GM12891 (cell line): ENCODE measurements at regions not wholly inside any gene's neighbourhood (a gene's known extent, or its start where the extent isn't known, plus 50 kb on each side); places are given as distances from the start of the nearest gene placed in this dataset.

Source experiments
- POLR2A ChIP-seq: IDR thresholded peaks from 2 replicates; pipeline ENCODE4 v1.6.1; 2011; ENCODE audit warnings: low read depth, low read length, control low read depth
- POLR2AphosphoS5 ChIP-seq: IDR thresholded peaks from 2 replicates; pipeline ENCODE4 v1.6.1; 2011; ENCODE audit warnings: low read depth, low read length, control low read depth
- POU2F2 ChIP-seq: IDR thresholded peaks from 2 replicates; pipeline ENCODE4 v1.6.1; 2011; ENCODE audit warnings: low read depth, mild to moderate bottlenecking, control low read depth, low read length, moderate library complexity
- SPI1 ChIP-seq: IDR thresholded peaks from 2 replicates; pipeline ENCODE4 v1.6.1; 2011; ENCODE audit warnings: low read depth, low read length, control low read depth

- TF ChIP-seq POLR2A (no peak), POLR2AphosphoS5 (no peak), SPI1 (peak; percentile 93), POU2F2 (no peak)
Observed at GRCh38 chr12:3928538-3929184, 55.5 kb upstream of the PARP11 start.
